AG08396 (cell line): ENCODE measurements at regions not wholly inside any gene's neighbourhood (a gene's known extent, or its start where the extent isn't known, plus 50 kb on each side); places are given as distances from the start of the nearest gene placed in this dataset.

Experiments
- DNase-seq: peaks from one replicate; pipeline ENCODE4 v3.0.0; 2012; ENCODE audit warnings: low spot score, mixed read lengths

- DNase-seq, result peak; percentile 63
Measured at GRCh38 chr7:33757050-33757449, 148.3 kb upstream of the BMPER start.

- no peak for DNase-seq
Measured at GRCh38 chr7:33757563-33758165, 147.7 kb upstream of the BMPER start.

- no peak for DNase-seq
Measured at GRCh38 chr7:33760146-33760545, 145.2 kb upstream of the BMPER start.

GRCh38 chr7:33760834-33761233, 144.5 kb upstream of the BMPER start:
- no peak for DNase-seq

GRCh38 chr7:33761449-33762080, 143.8 kb upstream of the BMPER start:
- no peak for DNase-seq

- DNase-seq, result no peak
Measured at GRCh38 chr7:33762151-33762910, 143.0 kb upstream of the BMPER start.

GRCh38 chr7:33762911-33763306, 142.4 kb upstream of the BMPER start:
- no peak for DNase-seq

- DNase-seq, result no peak
Measured at GRCh38 chr7:33764752-33765451, 140.4 kb upstream of the BMPER start.

GRCh38 chr7:33766405-33766804, 138.9 kb upstream of the BMPER start:
- no peak for DNase-seq

GRCh38 chr7:33769930-33770329, 135.4 kb upstream of the BMPER start:
- DNase-seq, result no peak

GRCh38 chr7:33770576-33770975, 134.8 kb upstream of the BMPER start:
- DNase-seq, result no peak

GRCh38 chr7:33771422-33771821, 133.9 kb upstream of the BMPER start:
- no peak for DNase-seq

GRCh38 chr7:33773053-33773452, 132.3 kb upstream of the BMPER start:
- no peak for DNase-seq

- DNase-seq, result no peak
Measured at GRCh38 chr7:33774762-33775523, 130.4 kb upstream of the BMPER start.

- no peak for DNase-seq
Measured at GRCh38 chr7:33775790-33776189, 129.5 kb upstream of the BMPER start.

GRCh38 chr7:33776788-33777187, 128.6 kb upstream of the BMPER start:
- no peak for DNase-seq

GRCh38 chr7:33778195-33778594, 127.1 kb upstream of the BMPER start:
- no peak for DNase-seq

- DNase-seq, result no peak
Measured at GRCh38 chr7:33779216-33779615, 126.1 kb upstream of the BMPER start.

- DNase-seq, result no peak
Measured at GRCh38 chr7:33781167-33781566, 124.2 kb upstream of the BMPER start.

- no peak for DNase-seq
Measured at GRCh38 chr7:33781796-33782195, 123.5 kb upstream of the BMPER start.

- DNase-seq, result no peak
Measured at GRCh38 chr7:33784000-33784399, 121.3 kb upstream of the BMPER start.

- no peak for DNase-seq
Measured at GRCh38 chr7:33788531-33788930, 116.8 kb upstream of the BMPER start.
